PC-3 (cell line): ENCODE measurements at regions not wholly inside any gene's neighbourhood (a gene's known extent, or its start where the extent isn't known, plus 50 kb on each side); places are given as distances from the start of the nearest gene placed in this dataset.

Source experiments
- EZH2 ChIP-seq: fragments of 300-600 bp; sonication (generic); IDR thresholded peaks from one replicate; pipeline ENCODE4 v1.6.1; 2017; ENCODE audit warnings: antibody characterized with exemption, mild to moderate bottlenecking, low read length; ENCODE audit not compliant: unreplicated experiment
- TF ChIP-seq, protein P1 (sequence below): fragments of 300-600 bp; sonication (generic); conservative IDR thresholded peaks from 2 replicates; pipeline ENCODE4 v1.5.1; 2017; ENCODE audit warnings: antibody characterized with exemption, low read depth, mild to moderate bottlenecking, low read length

DNA sequence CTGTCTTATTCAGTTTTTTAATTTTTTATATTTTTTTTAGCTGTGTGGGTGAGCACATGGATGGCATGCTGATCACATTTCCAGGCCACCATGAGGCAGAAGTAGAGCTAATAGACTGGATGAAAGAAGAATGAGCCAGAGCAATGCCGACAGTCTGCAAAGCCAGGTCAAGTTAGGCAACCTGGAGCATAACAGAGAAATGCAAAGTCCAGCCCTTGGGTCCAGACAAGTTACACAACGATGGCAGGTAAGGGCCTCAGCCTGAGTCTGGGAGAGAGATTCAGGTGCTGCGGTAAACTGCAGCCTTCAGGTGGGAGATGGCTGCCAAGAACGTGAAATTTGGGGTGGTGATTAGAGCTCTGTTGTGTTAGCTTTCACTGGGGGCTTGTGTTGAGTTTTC lies 84.0 kb upstream of the CACNA2D3 start:
- TF ChIP-seq, protein P1, sequence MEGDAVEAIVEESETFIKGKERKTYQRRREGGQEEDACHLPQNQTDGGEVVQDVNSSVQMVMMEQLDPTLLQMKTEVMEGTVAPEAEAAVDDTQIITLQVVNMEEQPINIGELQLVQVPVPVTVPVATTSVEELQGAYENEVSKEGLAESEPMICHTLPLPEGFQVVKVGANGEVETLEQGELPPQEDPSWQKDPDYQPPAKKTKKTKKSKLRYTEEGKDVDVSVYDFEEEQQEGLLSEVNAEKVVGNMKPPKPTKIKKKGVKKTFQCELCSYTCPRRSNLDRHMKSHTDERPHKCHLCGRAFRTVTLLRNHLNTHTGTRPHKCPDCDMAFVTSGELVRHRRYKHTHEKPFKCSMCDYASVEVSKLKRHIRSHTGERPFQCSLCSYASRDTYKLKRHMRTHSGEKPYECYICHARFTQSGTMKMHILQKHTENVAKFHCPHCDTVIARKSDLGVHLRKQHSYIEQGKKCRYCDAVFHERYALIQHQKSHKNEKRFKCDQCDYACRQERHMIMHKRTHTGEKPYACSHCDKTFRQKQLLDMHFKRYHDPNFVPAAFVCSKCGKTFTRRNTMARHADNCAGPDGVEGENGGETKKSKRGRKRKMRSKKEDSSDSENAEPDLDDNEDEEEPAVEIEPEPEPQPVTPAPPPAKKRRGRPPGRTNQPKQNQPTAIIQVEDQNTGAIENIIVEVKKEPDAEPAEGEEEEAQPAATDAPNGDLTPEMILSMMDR, result no peak
- no peak for TF ChIP-seq EZH2
